ENCODE measurements at regions not wholly inside any gene's neighbourhood (a gene's known extent, or its start where the extent isn't known, plus 50 kb on each side); places are given as distances from the start of the nearest gene placed in this dataset.

DNA sequence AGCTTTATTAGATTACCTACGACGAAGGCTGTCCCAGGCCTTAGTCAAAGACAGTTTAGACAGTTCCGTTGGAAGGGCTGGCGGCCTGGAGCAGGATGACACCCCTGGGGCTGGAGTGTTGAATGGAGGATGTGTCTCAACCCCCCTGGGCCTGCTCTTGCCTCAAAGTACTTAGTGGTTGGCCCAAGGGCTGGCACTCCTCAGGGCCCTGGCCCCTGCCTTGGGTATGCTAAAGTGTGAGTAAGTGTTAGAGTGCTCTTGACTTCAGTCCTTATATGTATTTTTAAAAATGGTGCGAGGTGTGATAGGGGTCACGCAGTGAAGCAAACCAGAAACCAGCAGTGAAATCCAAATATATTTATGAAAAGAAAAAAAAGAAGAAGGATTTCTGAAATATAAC, 261.6 kb downstream of the KTN1 start:
- no peak for ATAC-seq
- TF ChIP-seq ISL1 (CRISPR knock-in tag; IDR thresholded peaks at IDR 0.05) (no peak), ARNTL (CRISPR knock-in tag; IDR thresholded peaks at IDR 0.05; ENCODE audit: borderline replicate concordance, low read depth) (no peak), GLIS3 (CRISPR knock-in tag; IDR thresholded peaks at IDR 0.05) (no peak)
- TF ChIP-seq, protein P1, sequence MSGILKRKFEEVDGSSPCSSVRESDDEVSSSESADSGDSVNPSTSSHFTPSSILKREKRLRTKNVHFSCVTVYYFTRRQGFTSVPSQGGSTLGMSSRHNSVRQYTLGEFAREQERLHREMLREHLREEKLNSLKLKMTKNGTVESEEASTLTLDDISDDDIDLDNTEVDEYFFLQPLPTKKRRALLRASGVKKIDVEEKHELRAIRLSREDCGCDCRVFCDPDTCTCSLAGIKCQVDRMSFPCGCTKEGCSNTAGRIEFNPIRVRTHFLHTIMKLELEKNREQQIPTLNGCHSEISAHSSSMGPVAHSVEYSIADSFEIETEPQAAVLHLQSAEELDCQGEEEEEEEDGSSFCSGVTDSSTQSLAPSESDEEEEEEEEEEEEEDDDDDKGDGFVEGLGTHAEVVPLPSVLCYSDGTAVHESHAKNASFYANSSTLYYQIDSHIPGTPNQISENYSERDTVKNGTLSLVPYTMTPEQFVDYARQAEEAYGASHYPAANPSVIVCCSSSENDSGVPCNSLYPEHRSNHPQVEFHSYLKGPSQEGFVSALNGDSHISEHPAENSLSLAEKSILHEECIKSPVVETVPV (CRISPR knock-in tag; IDR thresholded peaks at IDR 0.05), result no peak

DNA sequence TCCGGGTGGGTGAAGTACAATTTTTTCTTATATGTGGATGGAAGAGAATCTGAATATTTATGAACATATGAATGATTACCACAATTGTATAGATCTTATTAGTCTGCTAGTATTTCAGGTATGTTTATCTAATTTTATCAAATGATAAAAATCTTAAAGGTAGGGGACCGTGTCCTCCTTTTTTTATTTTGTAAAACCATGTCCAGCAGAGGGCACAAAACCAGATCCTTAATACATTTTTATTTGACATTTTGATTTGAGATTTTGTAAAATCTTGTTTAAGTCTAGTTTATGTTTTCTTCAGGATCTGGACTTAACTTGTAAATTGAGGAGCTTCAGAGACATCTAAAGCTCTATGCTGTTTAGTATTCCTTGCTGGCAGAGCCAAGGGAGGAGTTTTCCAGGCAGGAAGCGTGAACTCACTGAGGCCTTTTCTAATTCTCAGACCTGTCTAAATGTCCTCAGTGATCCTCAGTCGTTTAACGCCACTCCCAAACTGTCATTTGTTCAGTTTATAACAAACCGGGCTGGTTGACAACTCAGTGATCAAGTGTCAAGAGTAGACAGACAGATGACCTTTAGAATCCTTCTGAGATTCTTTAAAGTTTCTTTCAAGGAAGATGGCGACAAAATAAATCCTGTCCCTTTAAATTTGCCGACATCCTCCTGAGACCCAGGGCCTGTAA, 263.9 kb downstream of the KTN1 start:
- ATAC-seq, result no peak
- TF ChIP-seq, protein P2, sequence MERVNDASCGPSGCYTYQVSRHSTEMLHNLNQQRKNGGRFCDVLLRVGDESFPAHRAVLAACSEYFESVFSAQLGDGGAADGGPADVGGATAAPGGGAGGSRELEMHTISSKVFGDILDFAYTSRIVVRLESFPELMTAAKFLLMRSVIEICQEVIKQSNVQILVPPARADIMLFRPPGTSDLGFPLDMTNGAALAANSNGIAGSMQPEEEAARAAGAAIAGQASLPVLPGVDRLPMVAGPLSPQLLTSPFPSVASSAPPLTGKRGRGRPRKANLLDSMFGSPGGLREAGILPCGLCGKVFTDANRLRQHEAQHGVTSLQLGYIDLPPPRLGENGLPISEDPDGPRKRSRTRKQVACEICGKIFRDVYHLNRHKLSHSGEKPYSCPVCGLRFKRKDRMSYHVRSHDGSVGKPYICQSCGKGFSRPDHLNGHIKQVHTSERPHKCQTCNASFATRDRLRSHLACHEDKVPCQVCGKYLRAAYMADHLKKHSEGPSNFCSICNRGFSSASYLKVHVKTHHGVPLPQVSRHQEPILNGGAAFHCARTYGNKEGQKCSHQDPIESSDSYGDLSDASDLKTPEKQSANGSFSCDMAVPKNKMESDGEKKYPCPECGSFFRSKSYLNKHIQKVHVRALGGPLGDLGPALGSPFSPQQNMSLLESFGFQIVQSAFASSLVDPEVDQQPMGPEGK (CRISPR knock-in tag; IDR thresholded peaks at IDR 0.05; ENCODE audit: borderline replicate concordance), result no peak
- TF ChIP-seq SNAI2 (CRISPR knock-in tag; IDR thresholded peaks at IDR 0.05) (no peak), ISL1 (CRISPR knock-in tag; IDR thresholded peaks at IDR 0.05) (no peak), TOX (CRISPR knock-in tag; IDR thresholded peaks at IDR 0.05; ENCODE audit: borderline replicate concordance) (no peak), ESRRG (CRISPR knock-in tag; IDR thresholded peaks at IDR 0.05) (no peak), OSR1 (CRISPR knock-in tag; IDR thresholded peaks at IDR 0.05) (no peak), ARNTL (CRISPR knock-in tag; IDR thresholded peaks at IDR 0.05; ENCODE audit: borderline replicate concordance, low read depth) (no peak), TCF4 (CRISPR knock-in tag; IDR thresholded peaks at IDR 0.05; ENCODE audit: borderline replicate concordance) (no peak), ZNF565 (CRISPR knock-in tag; conservative IDR thresholded peaks at IDR 0.05; ENCODE audit: low read depth) (no peak), CSDC2 (CRISPR knock-in tag; IDR thresholded peaks at IDR 0.05) (no peak), ZFP30 (CRISPR knock-in tag; IDR thresholded peaks at IDR 0.05) (no peak)
- TF ChIP-seq, protein P1 (CRISPR knock-in tag; IDR thresholded peaks at IDR 0.05), result no peak
- TF ChIP-seq, protein P3, sequence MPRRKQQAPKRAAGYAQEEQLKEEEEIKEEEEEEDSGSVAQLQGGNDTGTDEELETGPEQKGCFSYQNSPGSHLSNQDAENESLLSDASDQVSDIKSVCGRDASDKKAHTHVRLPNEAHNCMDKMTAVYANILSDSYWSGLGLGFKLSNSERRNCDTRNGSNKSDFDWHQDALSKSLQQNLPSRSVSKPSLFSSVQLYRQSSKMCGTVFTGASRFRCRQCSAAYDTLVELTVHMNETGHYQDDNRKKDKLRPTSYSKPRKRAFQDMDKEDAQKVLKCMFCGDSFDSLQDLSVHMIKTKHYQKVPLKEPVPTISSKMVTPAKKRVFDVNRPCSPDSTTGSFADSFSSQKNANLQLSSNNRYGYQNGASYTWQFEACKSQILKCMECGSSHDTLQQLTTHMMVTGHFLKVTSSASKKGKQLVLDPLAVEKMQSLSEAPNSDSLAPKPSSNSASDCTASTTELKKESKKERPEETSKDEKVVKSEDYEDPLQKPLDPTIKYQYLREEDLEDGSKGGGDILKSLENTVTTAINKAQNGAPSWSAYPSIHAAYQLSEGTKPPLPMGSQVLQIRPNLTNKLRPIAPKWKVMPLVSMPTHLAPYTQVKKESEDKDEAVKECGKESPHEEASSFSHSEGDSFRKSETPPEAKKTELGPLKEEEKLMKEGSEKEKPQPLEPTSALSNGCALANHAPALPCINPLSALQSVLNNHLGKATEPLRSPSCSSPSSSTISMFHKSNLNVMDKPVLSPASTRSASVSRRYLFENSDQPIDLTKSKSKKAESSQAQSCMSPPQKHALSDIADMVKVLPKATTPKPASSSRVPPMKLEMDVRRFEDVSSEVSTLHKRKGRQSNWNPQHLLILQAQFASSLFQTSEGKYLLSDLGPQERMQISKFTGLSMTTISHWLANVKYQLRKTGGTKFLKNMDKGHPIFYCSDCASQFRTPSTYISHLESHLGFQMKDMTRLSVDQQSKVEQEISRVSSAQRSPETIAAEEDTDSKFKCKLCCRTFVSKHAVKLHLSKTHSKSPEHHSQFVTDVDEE (CRISPR knock-in tag; IDR thresholded peaks at IDR 0.05), result no peak
- TF ChIP-seq, protein P4, sequence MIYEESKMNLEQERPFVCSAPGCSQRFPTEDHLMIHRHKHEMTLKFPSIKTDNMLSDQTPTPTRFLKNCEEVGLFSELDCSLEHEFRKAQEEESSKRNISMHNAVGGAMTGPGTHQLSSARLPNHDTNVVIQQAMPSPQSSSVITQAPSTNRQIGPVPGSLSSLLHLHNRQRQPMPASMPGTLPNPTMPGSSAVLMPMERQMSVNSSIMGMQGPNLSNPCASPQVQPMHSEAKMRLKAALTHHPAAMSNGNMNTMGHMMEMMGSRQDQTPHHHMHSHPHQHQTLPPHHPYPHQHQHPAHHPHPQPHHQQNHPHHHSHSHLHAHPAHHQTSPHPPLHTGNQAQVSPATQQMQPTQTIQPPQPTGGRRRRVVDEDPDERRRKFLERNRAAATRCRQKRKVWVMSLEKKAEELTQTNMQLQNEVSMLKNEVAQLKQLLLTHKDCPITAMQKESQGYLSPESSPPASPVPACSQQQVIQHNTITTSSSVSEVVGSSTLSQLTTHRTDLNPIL (CRISPR knock-in tag; IDR thresholded peaks at IDR 0.05; ENCODE audit: low read depth), result no peak

DNA sequence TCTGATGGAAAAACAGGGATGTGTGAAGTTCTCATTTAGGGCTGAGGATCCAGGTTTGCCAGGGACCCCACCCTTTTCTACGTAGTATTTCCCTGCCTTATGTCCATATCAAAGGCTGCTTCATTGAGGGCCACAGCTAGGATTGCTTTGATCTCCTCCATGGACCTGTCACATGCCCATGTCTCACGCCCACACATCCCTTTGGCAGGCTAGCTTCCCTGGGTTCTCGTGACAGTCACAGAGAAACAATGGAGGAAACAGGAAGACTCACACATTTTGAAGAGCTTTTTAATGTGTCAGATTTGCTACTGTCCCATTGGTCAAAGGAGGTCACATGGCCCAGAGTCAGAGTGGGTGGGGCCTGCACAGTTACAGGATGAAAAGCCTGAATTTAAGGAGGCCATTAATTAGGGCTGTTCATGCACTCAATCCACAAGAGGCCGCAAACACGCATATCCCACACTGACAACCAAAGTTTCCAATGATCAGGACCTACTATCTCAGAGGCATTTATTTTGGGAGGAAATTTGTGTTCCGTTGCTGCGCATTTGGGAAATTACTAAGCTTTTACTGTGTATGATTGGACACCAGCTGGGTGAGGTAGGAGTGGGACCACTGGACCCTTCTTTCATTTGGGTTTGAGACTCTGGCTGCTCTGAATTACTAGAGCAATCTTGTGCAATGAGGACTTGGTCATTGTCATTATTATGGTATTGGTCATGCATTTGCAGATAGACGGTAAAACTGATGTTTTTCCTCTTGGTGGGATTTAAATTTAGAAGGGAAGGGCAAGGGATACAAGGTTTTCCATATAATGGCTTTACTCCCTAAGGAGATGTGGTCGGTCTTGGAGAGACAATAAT, 266.2 kb downstream of the KTN1 start:
- no peak for ATAC-seq
- no peak for TF ChIP-seq ARNTL (CRISPR knock-in tag; IDR thresholded peaks at IDR 0.05; ENCODE audit: borderline replicate concordance, low read depth)
- TF ChIP-seq, protein P3 (CRISPR knock-in tag; IDR thresholded peaks at IDR 0.05), result no peak
- no peak for TF ChIP-seq RARB (CRISPR knock-in tag; IDR thresholded peaks at IDR 0.05)
- TF ChIP-seq, protein P4 (CRISPR knock-in tag; IDR thresholded peaks at IDR 0.05; ENCODE audit: low read depth), result no peak
- no peak for TF ChIP-seq ISL1 (CRISPR knock-in tag; IDR thresholded peaks at IDR 0.05)
- no peak for TF ChIP-seq ZNF565 (CRISPR knock-in tag; conservative IDR thresholded peaks at IDR 0.05; ENCODE audit: low read depth)
- no peak for TF ChIP-seq SNAI2 (CRISPR knock-in tag; IDR thresholded peaks at IDR 0.05)
- TF ChIP-seq ZC3H10 (CRISPR knock-in tag; IDR thresholded peaks at IDR 0.05), result no peak
- TF ChIP-seq, protein P2 (CRISPR knock-in tag; IDR thresholded peaks at IDR 0.05; ENCODE audit: borderline replicate concordance), result no peak

All from SK-N-SH treated with all-trans-retinoic acid at 6 μM for 48 hours (cell line).